ENCODE measurements at regions not wholly inside any gene's neighbourhood (a gene's known extent, or its start where the extent isn't known, plus 50 kb on each side); places are given as distances from the start of the nearest gene placed in this dataset.
"Not testable (repeated sequence)": the region's sequence is repeated elsewhere in the genome, so short reads cannot be mapped to it uniquely, and the experiment has no call there.

GRCh38 chr13:54511366-54511765 is 1482.8 kb downstream of the OLFM4 start:
- no peak for DNase-seq
- no peak for ATAC-seq (ENCODE audit: low FRiP score in 2 of 2)
- Histone ChIP-seq H3K9me3 (no peaks in the 10 kb centered on the region), H3K4me3 (no peak overlapping the region), H3K36me3 (no peaks in the 10 kb centered on the region), H3K27ac (no peak overlapping the region), H3K27me3 (no peaks in the 10 kb centered on the region), H3K4me1 (no peaks in the 10 kb centered on the region)
- TF ChIP-seq EP300 (IDR thresholded peaks at IDR 0.05) (no peak), POLR2AphosphoS5 (IDR thresholded peaks at IDR 0.05) (no peak), POLR2A (IDR thresholded peaks at IDR 0.05) (no peak), CTCF (IDR thresholded peaks at IDR 0.05) (no peak)
- 70% methylated on average over 5 of the region's 5 CpGs for WGBS, 2 donors

GRCh38 chr13:54513254-54513653 is 1484.6 kb downstream of the OLFM4 start:
- Histone ChIP-seq H3K36me3 (no peaks in the 10 kb centered on the region), H3K9me3 (no peaks in the 10 kb centered on the region), H3K4me1 (no peaks in the 10 kb centered on the region), H3K27me3 (no peaks in the 10 kb centered on the region), H3K27ac (no peak overlapping the region), H3K4me3 (no peak overlapping the region)
- DNase-seq, result no peak
- WGBS, 2 donors, result 26 to 41% methylated on average over 1 of the region's 1 CpG
- ATAC-seq (ENCODE audit: low FRiP score in 2 of 2), result no peak
- no peak for TF ChIP-seq EP300 (IDR thresholded peaks at IDR 0.05)
- TF ChIP-seq CTCF (IDR thresholded peaks at IDR 0.05), result no peak
- no peak for TF ChIP-seq POLR2AphosphoS5 (IDR thresholded peaks at IDR 0.05)

GRCh38 chr13:54536112-54536511 is 1507.5 kb downstream of the OLFM4 start:
- Histone ChIP-seq H3K9me3 (no peaks in the 10 kb centered on the region), H3K36me3 (no peaks in the 10 kb centered on the region), H3K27ac (no peak overlapping the region), H3K27me3 (no peaks in the 10 kb centered on the region), H3K4me1 (no peaks in the 10 kb centered on the region), H3K4me3 (no peak overlapping the region)
- TF ChIP-seq CTCF (IDR thresholded peaks at IDR 0.05), result no peak
- TF ChIP-seq EP300 (IDR thresholded peaks at IDR 0.05), result no peak
- TF ChIP-seq POLR2A (IDR thresholded peaks at IDR 0.05), result no peak
- TF ChIP-seq POLR2AphosphoS5 (IDR thresholded peaks at IDR 0.05), result no peak
- DNase-seq (no peak), ATAC-seq (ENCODE audit: low FRiP score in 2 of 2) (no peak)
- 29 to 31% methylated on average over 3 of the region's 3 CpGs for WGBS, 2 donors

GRCh38 chr13:54563286-54563685 is 1534.7 kb downstream of the OLFM4 start:
- H3K27me3 ChIP-seq, result no peaks in the 10 kb centered on the region
- 59 to 72% methylated on average over 2 of the region's 2 CpGs for WGBS, 2 donors
- no peak for DNase-seq
- no peak overlapping the region for H3K27ac ChIP-seq
- no peak overlapping the region for H3K4me3 ChIP-seq
- TF ChIP-seq EP300 (IDR thresholded peaks at IDR 0.05) (no peak), CTCF (IDR thresholded peaks at IDR 0.05) (no peak), POLR2AphosphoS5 (IDR thresholded peaks at IDR 0.05) (no peak), POLR2A (IDR thresholded peaks at IDR 0.05) (no peak)
- no peak for ATAC-seq (ENCODE audit: low FRiP score in 2 of 2)
- no peaks in the 10 kb centered on the region for H3K4me1 ChIP-seq
- no peaks in the 10 kb centered on the region for H3K9me3 ChIP-seq
- H3K36me3 ChIP-seq, result no peaks in the 10 kb centered on the region

- 94 to 95% methylated on average over 9 to 13 of the region's 13 CpGs for WGBS, 2 donors
- H3K4me1 ChIP-seq; H3K27ac ChIP-seq; H3K36me3 ChIP-seq; ATAC-seq (ENCODE audit: low FRiP score in 2 of 2); H3K4me3 ChIP-seq; H3K9me3 ChIP-seq; H3K27me3 ChIP-seq: not testable (repeated sequence)
- DNase-seq, result peak in 1 of 2 donors; percentile 22
These were observed 1543.4 kb downstream of the OLFM4 start for GRCh38 chr13:54572037-54572436.
